Hepatocyte (in vitro differentiated cells): ENCODE measurements at regions not wholly inside any gene's neighbourhood (a gene's known extent, or its start where the extent isn't known, plus 50 kb on each side); places are given as distances from the start of the nearest gene placed in this dataset. TPM values are rescaled to one million over a fixed set of nuclear protein-coding genes. Genes with fewer than 3 reads are reported as not detected.

Experiments used
- small RNA-seq: library from RNA; depleted of rRNA; stranded (forward); fragments of <200 nt; gene quantifications from one replicate; pipeline ENCODE3, GENCODE V24; 2014

Small RNA genes lying in the stretch of these regions (small RNA-seq; reads per million reads assigned to genes)
- gene BX322534.1 = not detected
